A549 (cell line): ENCODE measurements at regions not wholly inside any gene's neighbourhood (a gene's known extent, or its start where the extent isn't known, plus 50 kb on each side); places are given as distances from the start of the nearest gene placed in this dataset.

Experiments used
- CEBPB ChIP-seq, 2 experiments: fragments of >200 bp in 1 of 2; sonication (Bioruptor Twin) in 1 of 2; formaldehyde crosslinking in 1 of 2; IDR thresholded peaks; 2 replicates each; pipeline ENCODE4 v1.6.1; 2012 to 2016
- CHD2 ChIP-seq: fragments of 150-350 bp; IDR thresholded peaks from 2 replicates; pipeline ENCODE4 v1.6.1; 2014; ENCODE audit warnings: low read length; ENCODE audit not compliant: partially characterized antibody
- CTCF ChIP-seq: fragments of >200 bp; sonication (Bioruptor Twin); formaldehyde crosslinking; IDR thresholded peaks from 3 replicates; pipeline ENCODE4 v1.5.1; 2016
- HDAC2 ChIP-seq: fragments of 200-600 bp; sonication (generic); IDR thresholded peaks from 2 replicates; pipeline ENCODE4 v1.6.1; 2016
- PBX3 ChIP-seq: IDR thresholded peaks from 2 replicates; pipeline ENCODE4 v1.6.1; 2012
- PHF8 ChIP-seq: fragments of 200-600 bp; sonication (generic); IDR thresholded peaks from 2 replicates; pipeline ENCODE4 v1.6.1; 2016; ENCODE audit warnings: low read depth, mild to moderate bottlenecking, antibody characterized with exemption, moderate library complexity, borderline replicate concordance
- POLR2A ChIP-seq: IDR thresholded peaks from 2 replicates; pipeline ENCODE4 v1.6.1; 2012; ENCODE audit warnings: mild to moderate bottlenecking, low read length
- RAD21 ChIP-seq, 2 experiments: fragments of >200 bp in 1 of 2; sonication (Bioruptor Twin) in 1 of 2; formaldehyde crosslinking in 1 of 2; IDR thresholded peaks in 1 of 2; conservative IDR thresholded peaks in 1 of 2; 2 replicates in 1 of 2; 3 replicates in 1 of 2; pipeline ENCODE4 v1.6.1; 2012 to 2018; ENCODE audit warnings: inconsistent platforms in 1 of 2
- REST ChIP-seq: fragments of 200-600 bp; sonication (generic); IDR thresholded peaks from 2 replicates; pipeline ENCODE4 v1.6.1; 2016; ENCODE audit warnings: antibody characterized with exemption, mild to moderate bottlenecking, moderate library complexity
- RFX5 ChIP-seq: fragments of 450-650 bp; IDR thresholded peaks from 2 replicates; pipeline ENCODE4 v1.7.1; 2014; ENCODE audit warnings: antibody characterized with exemption, mild to moderate bottlenecking, moderate library complexity
- SREBF2 ChIP-seq: fragments of 450-650 bp; IDR thresholded peaks from 2 replicates; pipeline ENCODE4 v1.6.1; 2014; ENCODE audit warnings: mild to moderate bottlenecking, moderate library complexity
- ZC3H11A ChIP-seq: fragments of 450-650 bp; IDR thresholded peaks from 2 replicates; pipeline ENCODE4 v1.6.1; 2014; ENCODE audit warnings: antibody characterized with exemption, mild to moderate bottlenecking
- TF ChIP-seq, protein P1 (sequence below): IDR thresholded peaks from 2 replicates; pipeline ENCODE4 v1.6.1; 2012

DNA sequence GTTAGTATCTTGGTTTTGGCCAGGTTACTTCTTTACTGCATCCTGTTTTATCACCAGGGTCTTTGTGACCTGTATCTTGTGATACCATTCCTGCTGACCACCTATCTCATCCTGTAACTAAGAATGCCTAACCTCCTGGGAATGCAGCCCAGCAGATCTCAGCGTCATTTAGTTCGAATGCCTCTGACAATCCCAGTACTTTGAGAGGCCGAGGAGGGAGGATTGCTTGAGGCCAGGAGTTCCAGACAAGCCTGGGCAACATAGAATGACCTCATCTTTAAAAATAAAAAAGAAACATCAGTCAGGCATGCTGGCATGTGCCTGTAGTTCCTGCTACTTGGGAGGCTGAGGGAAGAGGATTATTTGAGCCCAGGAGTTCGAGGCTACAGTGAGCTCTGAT is 206.5 kb downstream of the SUDS3 start:
- TF ChIP-seq RFX5, result no peak
- TF ChIP-seq ZC3H11A, result no peak
- no peak for TF ChIP-seq CTCF
- no peak for TF ChIP-seq POLR2A
- no peak for TF ChIP-seq PBX3
- no peak for TF ChIP-seq HDAC2
- TF ChIP-seq REST, result no peak
- TF ChIP-seq, protein P1, sequence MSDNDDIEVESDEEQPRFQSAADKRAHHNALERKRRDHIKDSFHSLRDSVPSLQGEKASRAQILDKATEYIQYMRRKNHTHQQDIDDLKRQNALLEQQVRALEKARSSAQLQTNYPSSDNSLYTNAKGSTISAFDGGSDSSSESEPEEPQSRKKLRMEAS, result no peak
- TF ChIP-seq CHD2, result no peak
- TF ChIP-seq SREBF2, result no peak
- no peak for TF ChIP-seq CEBPB (IDR thresholded peaks at IDR 0.05)
- no peak for TF ChIP-seq PHF8
- TF ChIP-seq RAD21 (conservative IDR thresholded peaks at IDR 0.05 in 1 of 2, IDR thresholded peaks at IDR 0.05 in 1 of 2), result no peak
